GM21717 (cell line): ENCODE measurements at regions not wholly inside any gene's neighbourhood (a gene's known extent, or its start where the extent isn't known, plus 50 kb on each side); places are given as distances from the start of the nearest gene placed in this dataset.
"Not testable (repeated sequence)": the region's sequence is repeated elsewhere in the genome, so short reads cannot be mapped to it uniquely, and the experiment has no call there.

Experiments used
- ATAC-seq: cut with Tn5 transposase; IDR thresholded peaks from one replicate; pipeline ENCODE4 v1.9.1; 2021; ENCODE audit warnings: mild to moderate bottlenecking, moderate library complexity; ENCODE audit not compliant: unreplicated experiment

DNA sequence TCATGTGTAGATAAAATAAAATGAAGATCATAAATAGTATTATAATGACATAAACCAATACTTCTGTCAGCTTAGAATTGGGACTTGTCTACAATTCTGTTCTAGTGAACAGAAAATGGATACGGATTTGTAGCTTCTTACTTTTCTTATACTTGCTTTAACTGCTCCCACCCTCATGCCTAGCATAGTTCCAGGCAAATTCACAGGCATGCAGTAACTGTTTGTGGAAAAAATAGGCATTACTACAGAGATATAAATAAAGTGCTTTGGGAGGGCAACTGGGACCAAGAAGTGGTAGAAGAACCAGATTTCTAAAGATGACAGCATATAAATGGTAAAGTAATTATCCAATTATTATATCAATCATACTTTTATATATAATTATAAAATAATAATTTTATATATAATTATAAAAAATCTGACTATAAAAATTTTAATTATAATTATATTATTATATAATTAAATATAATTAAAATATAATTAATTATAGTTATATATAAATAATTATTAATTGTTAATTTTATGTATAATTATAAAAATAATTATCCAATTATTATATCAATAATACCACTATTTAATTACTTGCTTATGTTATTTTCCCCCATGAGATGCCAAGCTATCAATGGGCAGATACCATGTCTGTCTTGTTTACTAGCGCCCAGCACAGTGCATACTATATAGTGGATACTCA lies 144.1 kb downstream of the NOC3L start:
- no peak for ATAC-seq

- no peak for ATAC-seq
Observed at GRCh38 chr10:94219829-94220228, 142.9 kb downstream of the NOC3L start.

GRCh38 chr10:94220717-94221116 lies 142.0 kb downstream of the NOC3L start:
- ATAC-seq = no peak

DNA sequence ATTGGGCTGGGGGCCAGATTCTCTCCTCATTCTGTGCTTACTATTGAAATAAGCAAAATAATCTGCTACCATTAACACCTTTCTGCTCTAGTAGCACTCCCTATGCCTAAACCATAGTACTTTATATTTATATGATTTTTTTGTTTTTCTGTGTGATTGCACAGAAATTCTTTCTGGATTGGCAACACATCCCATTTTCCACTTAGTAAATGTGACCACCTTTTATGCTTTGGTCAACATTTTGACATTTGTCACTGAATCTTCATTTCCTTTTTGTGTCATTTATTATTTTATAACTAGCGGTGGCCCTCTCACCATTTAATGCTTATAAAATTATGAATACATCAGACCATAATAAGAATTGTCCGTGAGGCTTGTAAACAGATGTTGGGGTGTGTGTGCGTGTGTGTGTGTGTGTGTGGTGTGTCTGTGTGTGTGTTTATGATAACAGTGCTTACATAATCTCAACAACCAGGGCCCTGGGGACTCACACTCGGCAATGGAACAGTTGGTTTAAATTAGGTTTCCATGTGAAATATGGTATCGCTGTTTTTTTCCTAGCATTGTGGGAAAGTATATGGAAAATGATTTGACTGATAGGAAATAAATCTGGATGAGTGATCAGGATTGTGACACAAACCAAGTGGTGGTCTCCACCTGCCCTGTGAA lies 138.9 kb downstream of the NOC3L start:
- ATAC-seq = no peak

GRCh38 chr10:94224656-94225055 lies 138.1 kb downstream of the NOC3L start:
- ATAC-seq = no peak

GRCh38 chr10:94225589-94225988 lies 137.2 kb downstream of the NOC3L start:
- no peak for ATAC-seq

DNA sequence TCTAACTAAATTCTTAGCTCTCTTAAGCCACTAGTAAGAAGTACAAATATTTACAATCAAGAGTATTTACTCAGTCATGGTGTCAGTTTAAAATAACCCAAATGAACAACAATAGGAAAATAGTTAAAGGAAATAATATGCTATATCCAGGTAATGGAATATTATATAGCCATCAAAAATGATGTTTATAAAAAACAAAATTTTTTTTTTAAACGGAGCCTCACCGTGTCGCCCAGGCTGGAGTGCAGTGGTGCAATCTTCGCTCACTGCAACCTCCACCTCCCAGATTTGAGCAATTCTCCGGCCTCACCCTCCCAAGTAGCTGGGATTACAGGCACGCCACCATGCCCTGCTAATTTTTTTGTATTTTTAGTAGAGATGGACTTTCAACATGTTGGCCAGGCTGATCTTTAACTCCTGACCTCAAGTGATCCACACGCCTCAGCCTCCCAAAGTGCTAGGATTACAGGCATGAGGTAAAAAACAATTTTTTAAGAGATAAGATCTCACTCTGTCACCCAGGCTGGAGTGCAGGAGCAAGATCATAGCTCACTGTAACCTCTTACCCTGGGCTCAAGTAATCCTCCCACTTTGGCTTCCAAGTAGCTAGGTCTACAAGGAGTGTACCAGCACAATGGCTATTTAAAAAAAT lies 132.5 kb downstream of the NOC3L start:
- ATAC-seq = no peak

GRCh38 chr10:94232711-94233383 lies 129.9 kb downstream of the NOC3L start:
- ATAC-seq = peak; percentile 59

GRCh38 chr10:94235461-94235860 lies 127.3 kb downstream of the NOC3L start:
- no peak for ATAC-seq

DNA sequence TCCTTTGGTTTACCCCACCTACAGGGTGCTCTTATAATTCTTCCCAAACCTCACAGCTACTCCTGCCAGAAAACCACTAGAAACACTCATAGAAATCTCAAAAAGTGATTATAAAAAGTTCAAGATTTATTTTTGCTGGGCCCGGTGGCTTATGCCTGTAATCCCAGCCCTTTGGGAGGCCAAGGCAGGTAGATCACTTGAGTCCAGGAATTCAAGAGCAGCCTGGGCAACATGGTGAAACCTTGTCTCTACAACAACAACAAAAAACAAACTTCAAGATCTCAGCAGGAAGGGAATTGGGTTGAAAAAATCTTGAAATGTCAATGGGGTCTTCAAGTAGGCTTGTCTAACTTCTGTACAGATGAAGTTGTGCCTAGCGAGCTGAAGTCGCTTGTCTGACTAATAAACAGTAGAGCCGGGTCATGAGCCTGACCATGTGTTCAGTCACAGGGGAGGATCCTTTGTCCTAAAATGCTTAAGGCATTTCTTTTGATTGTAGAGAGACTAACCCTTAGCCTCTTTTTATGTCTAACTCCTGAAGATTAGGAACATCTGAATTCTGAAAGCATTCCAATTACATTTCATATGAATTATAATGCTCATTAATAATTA lies 124.6 kb downstream of the NOC3L start:
- no peak for ATAC-seq

DNA sequence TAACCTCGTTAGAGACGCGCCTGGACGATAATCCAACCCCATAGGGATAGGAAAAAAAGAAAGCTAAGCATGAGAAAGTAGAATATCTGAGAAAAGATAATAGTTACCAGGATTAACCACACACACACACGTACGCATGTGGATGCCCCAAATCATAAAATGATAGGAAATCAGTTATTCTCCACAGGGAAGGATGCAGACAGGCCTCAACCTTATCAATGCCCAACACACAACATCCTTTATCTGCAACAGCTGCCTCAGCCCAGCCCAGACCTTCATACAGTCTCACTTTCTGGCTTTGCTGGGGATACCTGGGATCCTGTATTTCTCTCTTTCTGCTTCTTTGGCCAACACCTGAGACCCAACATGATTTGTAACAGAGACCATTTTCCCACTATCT lies 123.0 kb downstream of the NOC3L start:
- no peak for ATAC-seq

DNA sequence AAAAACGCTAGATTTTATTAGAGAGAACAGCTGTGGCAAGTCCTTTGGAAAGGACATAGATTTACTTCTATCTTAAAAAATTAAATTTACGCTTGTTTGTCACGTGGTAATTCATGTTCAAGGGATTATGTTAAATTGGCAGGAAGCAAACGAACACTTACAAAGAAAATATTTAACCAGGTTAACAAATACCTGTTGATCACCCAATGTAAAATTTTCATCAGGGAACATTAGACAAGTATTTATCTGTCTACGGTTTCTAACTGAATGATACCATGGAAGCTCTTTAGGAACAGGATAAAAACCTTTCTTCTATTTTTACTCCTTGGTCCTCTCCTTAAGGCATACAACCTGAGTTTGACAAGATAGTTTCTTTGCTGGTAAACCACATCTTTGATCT lies 122.2 kb downstream of the NOC3L start:
- ATAC-seq = no peak

DNA sequence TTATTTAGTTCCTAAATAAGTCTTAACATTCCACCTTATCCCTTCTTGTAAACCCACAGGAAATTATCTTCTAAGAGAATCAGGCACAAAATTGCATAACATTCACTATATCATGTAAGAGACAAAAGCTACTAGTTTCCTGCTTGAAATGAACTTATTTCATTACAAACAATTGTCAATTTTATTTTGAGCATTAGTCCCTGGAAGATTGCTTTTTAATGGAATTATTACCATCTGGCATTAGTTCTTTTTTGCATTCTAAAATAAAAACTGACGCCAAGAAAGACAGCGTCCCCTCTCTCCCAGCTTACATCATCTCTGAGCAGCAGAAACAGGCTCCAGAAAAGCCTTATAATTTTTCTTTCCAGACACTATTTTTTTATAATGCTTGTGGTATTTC lies 121.8 kb downstream of the NOC3L start:
- no peak for ATAC-seq

GRCh38 chr10:94251098-94251497 lies 111.6 kb downstream of the NOC3L start:
- ATAC-seq = no peak

- no peak for ATAC-seq
Observed at GRCh38 chr10:94251568-94251967, 111.2 kb downstream of the NOC3L start.

DNA sequence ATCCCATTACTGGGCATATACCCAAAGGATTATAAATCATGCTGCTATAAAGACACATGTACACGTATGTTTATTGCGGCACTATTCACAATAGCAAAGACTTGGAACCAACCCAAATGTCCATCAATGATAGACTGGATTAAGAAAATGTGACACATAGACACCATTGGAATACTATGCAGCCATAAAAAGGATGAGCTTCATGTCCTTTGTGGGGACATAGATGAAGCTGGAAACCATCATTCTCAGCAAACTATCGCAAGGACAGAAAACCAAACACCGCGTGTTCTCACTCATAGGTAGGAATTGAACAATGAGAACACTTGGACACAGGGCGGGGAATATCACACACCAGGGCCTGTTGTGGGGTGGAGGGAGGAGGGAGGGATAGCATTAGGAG lies 105.3 kb downstream of the NOC3L start:
- ATAC-seq = not testable (repeated sequence)

DNA sequence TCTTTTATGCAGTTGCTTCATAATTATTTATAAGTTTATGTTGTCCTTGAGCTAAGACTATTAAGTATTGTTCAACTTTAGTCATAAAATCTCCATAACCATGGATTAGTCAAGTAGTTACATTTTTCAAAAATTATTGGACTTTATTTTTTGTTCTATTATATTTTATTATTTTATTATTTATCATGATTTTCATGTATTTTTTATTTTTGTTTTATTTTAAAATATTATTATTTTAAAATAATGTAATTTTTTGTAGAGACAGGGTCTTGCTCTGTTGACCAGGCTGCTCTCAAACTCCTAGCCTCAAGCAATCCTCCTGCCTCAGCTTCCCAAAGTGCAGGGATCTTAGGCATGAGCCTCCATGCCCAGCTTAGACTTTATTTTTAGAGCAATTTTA lies 102.3 kb downstream of the NOC3L start:
- no peak for ATAC-seq

GRCh38 chr10:94264085-94264484 lies 98.7 kb downstream of the NOC3L start:
- no peak for ATAC-seq

DNA sequence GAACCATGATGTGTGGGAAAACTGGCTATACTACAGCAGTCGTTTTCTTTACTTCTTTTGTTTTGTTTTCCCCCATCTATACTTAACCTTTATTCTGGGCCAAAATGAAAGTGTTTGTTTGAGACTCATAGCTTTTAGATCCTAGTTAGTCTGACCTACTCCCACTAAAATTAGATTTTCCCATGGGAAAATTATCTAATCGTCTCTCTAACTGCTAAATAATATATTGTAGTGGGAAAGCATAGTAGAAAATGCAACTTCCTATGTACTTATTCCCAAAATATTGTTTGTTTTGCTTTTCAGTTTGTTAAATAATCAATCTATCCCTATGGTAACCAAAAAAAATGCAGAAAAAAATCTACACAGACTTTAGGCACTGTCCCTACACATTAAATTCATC lies 96.6 kb downstream of the NOC3L start:
- no peak for ATAC-seq

GRCh38 chr10:94268652-94269051 lies 94.1 kb downstream of the NOC3L start:
- ATAC-seq = no peak

GRCh38 chr10:94274142-94274787 lies 88.5 kb downstream of the NOC3L start:
- ATAC-seq = no peak
